Neural crest cell (in vitro differentiated cells): ENCODE measurements at regions not wholly inside any gene's neighbourhood (a gene's known extent, or its start where the extent isn't known, plus 50 kb on each side); places are given as distances from the start of the nearest gene placed in this dataset.

Experiments used
- DNase-seq: peaks from one replicate; pipeline ENCODE4 v3.0.0; 2021; ENCODE audit warnings: low read depth, mixed read lengths, low spot score
- H3K27ac Mint-ChIP-seq: one replicate; pipeline ENCODE4 v1.8.0; 2021; ENCODE audit warnings: mild to moderate bottlenecking, mixed read lengths; ENCODE audit not compliant: unreplicated experiment
- H3K27me3 Mint-ChIP-seq: 2 replicates; pipeline ENCODE4 v1.8.0; 2021; ENCODE audit warnings: low read depth, mild to moderate bottlenecking, mixed read lengths
- H3K36me3 Mint-ChIP-seq: 2 replicates; pipeline ENCODE4 v1.8.0; 2021; ENCODE audit warnings: low read depth, mild to moderate bottlenecking, mixed read lengths
- H3K4me1 Mint-ChIP-seq: 2 replicates; pipeline ENCODE4 v1.8.0; 2021; ENCODE audit warnings: mixed read lengths
- H3K4me3 Mint-ChIP-seq: one replicate; pipeline ENCODE4 v1.8.0; 2021; ENCODE audit warnings: mild to moderate bottlenecking, mixed read lengths
- H3K9me3 Mint-ChIP-seq: 2 replicates; pipeline ENCODE4 v1.8.0; 2021; ENCODE audit warnings: mixed read lengths
- CTCF ChIP-seq: fragments of 200-600 bp; sonication (generic); conservative IDR thresholded peaks from 2 replicates; pipeline ENCODE4 v1.5.0; 2021; ENCODE audit warnings: antibody characterized with exemption, mild to moderate bottlenecking

GRCh38 chr4:156654410-156654809, 317.2 kb downstream of the PDGFC start:
- Mint-ChIP-seq H3K27me3 (no peaks in the 10 kb centered on the region), H3K36me3 (peaks cover 10% of the 10 kb centered on the region), H3K4me3 (no peak overlapping the region), H3K9me3 (peaks cover 16% of the 10 kb centered on the region), H3K27ac (no peak overlapping the region), H3K4me1 (no peaks in the 10 kb centered on the region)
- no peak for TF ChIP-seq CTCF
- DNase-seq, result no peak

GRCh38 chr4:156643826-156644225, 327.8 kb downstream of the PDGFC start:
- H3K27ac Mint-ChIP-seq, result no peak overlapping the region
- H3K27me3 Mint-ChIP-seq, result no peaks in the 10 kb centered on the region
- H3K4me3 Mint-ChIP-seq, result no peak overlapping the region
- H3K36me3 Mint-ChIP-seq, result no peaks in the 10 kb centered on the region
- TF ChIP-seq CTCF, result no peak
- H3K4me1 Mint-ChIP-seq, result no peaks in the 10 kb centered on the region
- no peak for DNase-seq
- H3K9me3 Mint-ChIP-seq, result no peaks in the 10 kb centered on the region

- H3K9me3 Mint-ChIP-seq, result no peaks in the 10 kb centered on the region
- no peaks in the 10 kb centered on the region for H3K36me3 Mint-ChIP-seq
- H3K27me3 Mint-ChIP-seq, result no peaks in the 10 kb centered on the region
- H3K4me1 Mint-ChIP-seq, result no peaks in the 10 kb centered on the region
- no peak for DNase-seq
- TF ChIP-seq CTCF, result no peak
- no peak overlapping the region for H3K4me3 Mint-ChIP-seq
- no peak overlapping the region for H3K27ac Mint-ChIP-seq
Measured at GRCh38 chr4:156642161-156642560, 329.4 kb downstream of the PDGFC start.

DNA sequence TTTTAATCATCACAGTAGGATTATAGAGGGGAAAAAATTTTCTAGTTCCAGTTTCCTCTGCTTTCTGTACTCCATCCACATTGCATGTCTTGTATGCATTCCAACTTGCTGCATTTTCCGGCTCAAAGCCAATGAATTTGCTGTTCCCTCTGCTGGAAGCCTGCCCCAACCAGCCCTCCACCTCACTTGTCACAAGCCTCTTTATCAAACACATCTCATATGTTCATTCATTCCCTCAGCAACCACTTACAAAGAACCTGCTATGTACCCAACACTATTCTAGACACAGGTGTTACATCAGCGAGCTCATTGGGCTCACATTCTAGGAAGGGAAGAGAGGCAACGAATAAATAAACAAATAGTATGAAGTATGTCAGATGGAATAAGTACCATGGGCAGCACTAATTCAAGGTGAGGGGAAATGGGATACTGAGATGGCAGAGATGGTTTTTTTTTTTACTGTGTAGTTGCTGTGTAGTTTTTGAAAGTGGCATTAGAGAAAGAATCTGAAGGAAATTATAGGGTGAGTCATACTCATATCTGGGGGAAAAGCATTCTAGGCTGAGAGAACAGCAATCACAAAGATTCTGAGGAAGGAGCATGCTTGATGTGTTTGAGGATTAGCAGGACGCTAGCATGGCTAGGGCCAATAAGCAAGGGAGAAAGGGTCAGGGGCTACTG, 332.5 kb downstream of the PDGFC start:
- TF ChIP-seq CTCF, result no peak
- peaks cover 9% of the 10 kb centered on the region for H3K4me1 Mint-ChIP-seq
- no peaks in the 10 kb centered on the region for H3K27me3 Mint-ChIP-seq
- H3K4me3 Mint-ChIP-seq, result no peak overlapping the region
- DNase-seq, result no peak
- no peaks in the 10 kb centered on the region for H3K36me3 Mint-ChIP-seq
- no peak overlapping the region for H3K27ac Mint-ChIP-seq
- H3K9me3 Mint-ChIP-seq, result no peaks in the 10 kb centered on the region

- Mint-ChIP-seq H3K4me3 (no peak overlapping the region), H3K36me3 (no peaks in the 10 kb centered on the region), H3K9me3 (no peaks in the 10 kb centered on the region), H3K27ac (no peak overlapping the region), H3K4me1 (peaks cover 9% of the 10 kb centered on the region), H3K27me3 (no peaks in the 10 kb centered on the region)
- no peak for DNase-seq
- TF ChIP-seq CTCF, result no peak
Measured at GRCh38 chr4:156638334-156638733, 333.3 kb downstream of the PDGFC start.
